ENCODE measurements at regions not wholly inside any gene's neighbourhood (a gene's known extent, or its start where the extent isn't known, plus 50 kb on each side); places are given as distances from the start of the nearest gene placed in this dataset.

GRCh38 chr16:85971902-85972638, 73.1 kb downstream of the IRF8 start:
- DNase-seq, result no peak

GRCh38 chr16:85974428-85975375, 75.7 kb downstream of the IRF8 start:
- no peak for DNase-seq

GRCh38 chr16:85975451-85975981, 76.6 kb downstream of the IRF8 start:
- no peak for DNase-seq

GRCh38 chr16:85978291-85978775, 79.4 kb downstream of the IRF8 start:
- DNase-seq, result no peak

GRCh38 chr16:85978976-85979375, 80.0 kb downstream of the IRF8 start:
- no peak for DNase-seq

GRCh38 chr16:85979605-85980004, 80.6 kb downstream of the IRF8 start:
- no peak for DNase-seq

GRCh38 chr16:85980686-85981085, 81.7 kb downstream of the IRF8 start:
- no peak for DNase-seq

GRCh38 chr16:85981826-85982562, 83.0 kb downstream of the IRF8 start:
- no peak for DNase-seq

- DNase-seq, result no peak
Observed at GRCh38 chr16:85982563-85982939, 83.6 kb downstream of the IRF8 start.

GRCh38 chr16:85983064-85983463, 84.1 kb downstream of the IRF8 start:
- DNase-seq, result no peak

- no peak for DNase-seq
Observed at GRCh38 chr16:85983606-85984230, 84.8 kb downstream of the IRF8 start.

- DNase-seq, result no peak
Observed at GRCh38 chr16:85984231-85984880, 85.4 kb downstream of the IRF8 start.

- no peak for DNase-seq
Observed at GRCh38 chr16:85984947-85985451, 86.0 kb downstream of the IRF8 start.

GRCh38 chr16:85986931-85987749, 88.2 kb downstream of the IRF8 start:
- DNase-seq, result peak; percentile 12

- DNase-seq, result no peak
Observed at GRCh38 chr16:85987750-85988078, 88.8 kb downstream of the IRF8 start.

GRCh38 chr16:85988306-85988705, 89.3 kb downstream of the IRF8 start:
- DNase-seq, result no peak

GRCh38 chr16:85988723-85989313, 89.9 kb downstream of the IRF8 start:
- DNase-seq, result no peak

- no peak for DNase-seq
Observed at GRCh38 chr16:85989376-85989775, 90.4 kb downstream of the IRF8 start.

- no peak for DNase-seq
Observed at GRCh38 chr16:85989863-85990643, 91.1 kb downstream of the IRF8 start.

GRCh38 chr16:85990861-85991301, 91.9 kb downstream of the IRF8 start:
- no peak for DNase-seq

Measured in DMS53 (cell line).